PC-9 (cell line): ENCODE measurements at regions not wholly inside any gene's neighbourhood (a gene's known extent, or its start where the extent isn't known, plus 50 kb on each side); places are given as distances from the start of the nearest gene placed in this dataset.

Experiments used
- BruUV-seq: library from RNA; stranded (reverse); fragments of 400-500 nt; replicated peaks from 2 replicates; lab custom pipeline; 2021; lab: Mats Ljungman, UMichigan
- CTCF ChIA-PET: fragments of 300-600 bp; sonication (Branson Sonifier 250); formaldehyde crosslinking; loops from one replicate; lab custom pipeline; 2022; ENCODE audit warnings: antibody characterized with exemption; lab: Charles Lee
- POLR2A ChIA-PET: fragments of 300-600 bp; sonication (Branson Sonifier 250); formaldehyde crosslinking; loops from one replicate; lab custom pipeline; 2022; ENCODE audit warnings: antibody characterized with exemption; ENCODE audit not compliant: unreplicated experiment; lab: Charles Lee
- DNase-seq, 2 experiments: peaks; one replicate each; pipeline versions ENCODE4 v3.0.0 to v3.0.0-alpha.2; 2015 to 2022; ENCODE audit warnings: mixed read lengths in 1 of 2
- H2AFZ ChIP-seq: fragments of 200-600 bp; sonication (generic); 2 replicates; pipeline ENCODE4 v1.8.1; 2017; ENCODE audit warnings: antibody characterized with exemption
- H3F3A ChIP-seq: fragments of 200-600 bp; sonication (generic); 2 replicates; pipeline ENCODE4 v1.8.1; 2017; ENCODE audit warnings: antibody characterized with exemption, mild to moderate bottlenecking, low read depth; ENCODE audit not compliant: insufficient read depth
- H3K27ac ChIP-seq: fragments of 200-600 bp; sonication (generic); 2 replicates; pipeline ENCODE4 v1.6.1; 2016; ENCODE audit warnings: mixed run types
- H3K27me3 ChIP-seq: fragments of 200-600 bp; sonication (generic); 2 replicates; pipeline ENCODE4 v1.6.1; 2016; ENCODE audit warnings: low read depth, mixed run types; ENCODE audit not compliant: insufficient read depth
- H3K36me3 ChIP-seq: fragments of 200-600 bp; sonication (generic); 2 replicates; pipeline ENCODE4 v1.6.1; 2016; ENCODE audit warnings: low read depth, mixed run types
- H3K4me1 ChIP-seq: fragments of 200-600 bp; sonication (generic); replicated peaks from 2 replicates; pipeline ENCODE4 v1.6.1; 2016; ENCODE audit warnings: mixed run types; ENCODE audit not compliant: insufficient read depth
- H3K4me2 ChIP-seq: fragments of 200-600 bp; sonication (generic); 2 replicates; pipeline ENCODE4 v1.6.1; 2017; ENCODE audit warnings: mixed run types
- H3K4me3 ChIP-seq: fragments of 200-600 bp; sonication (generic); 2 replicates; pipeline ENCODE4 v1.6.1; 2016; ENCODE audit warnings: mixed run types
- H3K79me2 ChIP-seq: fragments of 200-600 bp; sonication (generic); 2 replicates; pipeline ENCODE4 v1.6.1; 2017; ENCODE audit warnings: low read depth, mixed run types
- H3K9me2 ChIP-seq: fragments of 200-600 bp; sonication (generic); 2 replicates; pipeline ENCODE4 v1.8.1; 2017; ENCODE audit warnings: mild to moderate bottlenecking; ENCODE audit not compliant: insufficient read depth
- H3K9me3 ChIP-seq: fragments of 200-600 bp; sonication (generic); 2 replicates; pipeline ENCODE4 v1.8.1; 2016; ENCODE audit warnings: low read depth; ENCODE audit not compliant: insufficient read depth
- H4K20me1 ChIP-seq: fragments of 200-600 bp; sonication (generic); 2 replicates; pipeline ENCODE4 v1.8.1; 2017; ENCODE audit not compliant: insufficient read depth
- CTCF ChIP-seq: fragments of 200-600 bp; sonication (generic); conservative IDR thresholded peaks from 2 replicates; pipeline ENCODE4 v1.6.1; 2017; ENCODE audit warnings: mixed run types, antibody characterized with exemption, mild to moderate bottlenecking, moderate library complexity
- EZH2 ChIP-seq: fragments of 200-600 bp; sonication (generic); IDR thresholded peaks from 2 replicates; pipeline ENCODE4 v1.8.0; 2017; ENCODE audit warnings: antibody characterized with exemption, low read depth
- intact Hi-C: fragments of 100-400 bp; cut with micrococcal nuclease; formaldehyde crosslinking; loops from one replicate; pipeline ENCODE4 v1.10.0; 2022; ENCODE audit not compliant: unreplicated experiment

GRCh38 chr22:40114411-40114810 is 63.3 kb upstream of the TNRC6B start:
- Histone ChIP-seq H3K9me3 (no peaks in the 10 kb centered on the region), H3K27ac (no peak overlapping the region), H3K9me2 (no peaks in the 10 kb centered on the region), H3K27me3 (no peaks in the 10 kb centered on the region), H3K4me1 (no peaks in the 10 kb centered on the region), H3K4me3 (no peak overlapping the region), H3K36me3 (no peaks in the 10 kb centered on the region), H2AFZ (no peak overlapping the region), H3K79me2 (peaks cover 16% of the 10 kb centered on the region; the same call in 1 of the 2 replicates), H4K20me1 (peaks cover 54% of the 10 kb centered on the region), H3K4me2 (no peak overlapping the region), H3F3A (no peaks in the 10 kb centered on the region)
- ChIA-PET POLR2A (no interaction called here), CTCF (no interaction called here)
- BruUV-seq: no TSS peak
- intact Hi-C loops: no loop called here
- DNase-seq: no peak
- no peak for TF ChIP-seq EZH2
- TF ChIP-seq CTCF: no peak

- H3F3A ChIP-seq: no peaks in the 10 kb centered on the region
- H3K27me3 ChIP-seq: no peaks in the 10 kb centered on the region
- H3K9me2 ChIP-seq: no peaks in the 10 kb centered on the region
- no peak overlapping the region for H3K4me3 ChIP-seq
- no TSS peak for BruUV-seq
- H3K4me2 ChIP-seq: no peak overlapping the region
- no peak for TF ChIP-seq EZH2
- TF ChIP-seq CTCF: no peak
- H3K79me2 ChIP-seq: peaks cover 5% of the 10 kb centered on the region; the same call in 1 of the 2 replicates
- H3K9me3 ChIP-seq: no peaks in the 10 kb centered on the region
- CTCF ChIA-PET: no interaction called here
- no peak overlapping the region for H3K27ac ChIP-seq
- no peak for DNase-seq
- no peaks in the 10 kb centered on the region for H3K36me3 ChIP-seq
- no peak overlapping the region for H2AFZ ChIP-seq
- no peaks in the 10 kb centered on the region for H3K4me1 ChIP-seq
- intact Hi-C loops: no loop called here
- H4K20me1 ChIP-seq: peaks cover 37% of the 10 kb centered on the region
- POLR2A ChIA-PET: no interaction called here
Observed at GRCh38 chr22:40116496-40117200, 61.1 kb upstream of the TNRC6B start.

GRCh38 chr22:40118979-40119378 is 58.7 kb upstream of the TNRC6B start:
- Histone ChIP-seq H3K27ac (no peak overlapping the region), H3K4me3 (no peak overlapping the region), H3K9me3 (no peaks in the 10 kb centered on the region), H3K27me3 (no peaks in the 10 kb centered on the region), H3K36me3 (no peaks in the 10 kb centered on the region), H4K20me1 (peaks cover 26% of the 10 kb centered on the region; the same call in 1 of the 2 replicates), H3F3A (no peaks in the 10 kb centered on the region), H3K79me2 (peaks cover 5% of the 10 kb centered on the region; the same call in 1 of the 2 replicates), H3K9me2 (no peaks in the 10 kb centered on the region), H2AFZ (no peak overlapping the region), H3K4me1 (no peaks in the 10 kb centered on the region), H3K4me2 (no peak overlapping the region)
- TF ChIP-seq CTCF (no peak), EZH2 (no peak)
- CTCF ChIA-PET: no interaction called here
- no peak for DNase-seq
- POLR2A ChIA-PET: no interaction called here
- no TSS peak for BruUV-seq
- intact Hi-C loops: no loop called here
